EH (cell line): ENCODE measurements at regions not wholly inside any gene's neighbourhood (a gene's known extent, or its start where the extent isn't known, plus 50 kb on each side); places are given as distances from the start of the nearest gene placed in this dataset.
"Not testable (repeated sequence)": the region's sequence is repeated elsewhere in the genome, so short reads cannot be mapped to it uniquely, and the experiment has no call there.

Experiments
- DNase-seq: peaks from one replicate; pipeline ENCODE4 v3.0.0-alpha.2; 2015; ENCODE audit warnings: low read depth

DNA sequence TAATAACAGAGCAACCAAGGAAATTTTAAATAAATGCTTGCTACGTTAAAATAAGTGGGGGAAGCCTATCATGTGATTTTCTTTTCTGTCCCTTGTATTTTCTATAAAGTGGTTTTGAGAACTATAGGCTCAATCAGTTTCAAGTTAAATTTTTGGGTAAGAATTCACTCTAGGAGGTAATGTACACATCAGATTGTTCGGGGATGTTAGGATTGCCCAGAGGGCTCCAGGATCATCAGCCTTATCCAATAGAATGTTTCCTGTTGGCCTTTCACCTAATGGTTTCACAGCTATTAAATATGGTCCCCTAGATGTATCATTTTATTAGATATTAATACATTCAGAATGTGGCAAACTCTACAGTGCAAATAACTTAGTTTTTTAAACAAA lies 438.4 kb upstream of the NPVF start:
- no peak for DNase-seq

DNA sequence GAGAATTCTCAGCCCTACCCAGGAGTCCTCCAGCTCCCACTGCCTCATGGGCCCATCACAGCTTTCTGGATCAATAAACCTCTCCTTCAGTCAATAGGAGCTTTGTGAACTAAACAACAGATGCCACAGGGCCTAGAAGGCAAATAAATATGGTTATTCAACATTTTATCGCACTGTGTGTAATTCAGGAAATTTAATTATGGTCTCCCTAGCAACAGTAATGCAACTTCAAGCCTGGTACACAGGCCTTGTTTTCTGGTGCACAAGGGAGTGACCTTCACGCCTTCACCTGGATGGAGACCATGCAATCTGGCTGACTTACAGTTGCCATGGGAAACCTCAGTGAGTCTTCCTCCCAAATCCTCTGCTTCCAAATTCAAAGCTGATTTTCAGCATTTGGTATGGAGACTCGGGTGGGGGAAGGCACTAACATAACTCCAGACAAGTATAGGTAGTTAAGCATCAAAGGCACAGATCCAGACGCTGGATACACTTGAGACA lies 441.0 kb upstream of the NPVF start:
- DNase-seq: no peak

DNA sequence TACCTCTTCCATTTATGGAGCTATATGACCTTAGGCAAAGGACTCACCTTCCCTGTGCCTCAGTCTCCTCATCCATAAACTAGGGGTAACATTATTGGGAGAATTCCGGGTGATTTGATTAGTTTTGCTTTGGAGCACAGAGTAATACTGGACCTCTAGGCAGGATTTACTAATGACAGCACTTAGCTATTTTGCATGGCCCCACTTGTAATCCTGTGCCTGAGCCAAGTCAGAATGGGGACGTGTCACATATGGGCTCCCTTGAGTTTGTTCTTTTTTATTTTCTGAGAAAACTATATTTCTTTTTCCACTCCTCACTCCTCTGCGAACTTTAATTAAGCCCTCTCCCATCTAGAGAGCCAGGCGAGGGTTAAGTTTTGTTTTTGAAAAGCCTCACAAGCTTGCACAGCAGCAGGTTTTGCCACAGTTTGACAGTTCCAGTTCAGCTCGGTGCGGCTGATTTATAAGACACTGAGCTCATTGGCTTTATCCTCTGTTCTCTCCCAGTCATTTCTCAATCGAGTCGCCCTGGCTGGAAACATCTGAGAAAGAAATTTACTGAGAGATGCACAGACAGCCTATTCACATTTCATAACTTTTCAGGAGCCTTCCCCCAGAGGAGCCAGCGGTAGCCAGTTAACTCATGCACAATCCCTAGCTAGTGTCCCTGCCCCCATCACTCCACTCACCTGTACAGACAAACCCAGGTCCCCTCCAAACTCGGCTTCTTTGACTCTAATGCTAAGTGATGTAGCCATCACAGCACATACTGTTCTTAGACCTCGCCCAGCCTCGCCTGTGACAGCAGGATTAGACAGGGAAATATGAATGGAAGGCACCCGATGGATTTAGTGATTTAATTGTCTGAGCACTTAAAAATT lies 441.9 kb upstream of the NPVF start:
- no peak for DNase-seq

DNA sequence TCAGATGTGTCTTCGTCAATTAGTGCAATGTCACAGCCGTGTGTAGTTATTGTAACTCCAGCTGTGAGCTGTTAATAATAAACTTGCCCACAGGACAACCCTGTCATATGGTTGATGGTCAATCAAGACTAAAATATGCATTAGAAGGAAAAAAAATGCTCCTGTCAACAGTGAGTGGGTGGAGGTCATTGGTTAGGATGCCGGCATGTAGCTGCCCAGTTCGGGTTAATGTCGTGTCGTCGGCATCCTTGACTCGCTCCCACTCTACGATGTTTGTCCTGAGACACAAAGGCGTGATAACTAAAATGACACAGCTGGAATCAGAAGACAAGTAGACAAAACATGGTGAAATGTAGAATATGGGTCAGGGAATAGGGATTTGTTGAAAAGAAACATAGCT lies 442.8 kb upstream of the NPVF start:
- DNase-seq: no peak

DNA sequence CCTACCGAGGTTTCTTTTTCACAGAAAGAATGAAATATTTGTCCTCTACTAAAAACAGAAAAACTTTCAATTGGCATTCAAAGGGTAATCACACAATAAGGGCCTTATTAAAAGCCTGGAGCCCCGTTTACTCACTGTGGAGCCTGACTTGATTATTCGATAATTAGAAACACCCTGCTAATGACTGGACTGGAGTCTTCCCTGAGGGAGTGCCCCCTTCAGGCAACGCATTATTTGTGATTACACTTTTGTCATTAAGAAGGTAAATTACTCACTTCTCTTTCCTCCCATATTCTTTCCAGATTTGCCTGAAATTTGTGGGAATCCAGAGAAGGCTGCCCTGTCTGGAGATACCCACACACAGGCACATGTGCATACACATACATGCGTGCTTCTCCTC lies 444.2 kb upstream of the NPVF start:
- no peak for DNase-seq

DNA sequence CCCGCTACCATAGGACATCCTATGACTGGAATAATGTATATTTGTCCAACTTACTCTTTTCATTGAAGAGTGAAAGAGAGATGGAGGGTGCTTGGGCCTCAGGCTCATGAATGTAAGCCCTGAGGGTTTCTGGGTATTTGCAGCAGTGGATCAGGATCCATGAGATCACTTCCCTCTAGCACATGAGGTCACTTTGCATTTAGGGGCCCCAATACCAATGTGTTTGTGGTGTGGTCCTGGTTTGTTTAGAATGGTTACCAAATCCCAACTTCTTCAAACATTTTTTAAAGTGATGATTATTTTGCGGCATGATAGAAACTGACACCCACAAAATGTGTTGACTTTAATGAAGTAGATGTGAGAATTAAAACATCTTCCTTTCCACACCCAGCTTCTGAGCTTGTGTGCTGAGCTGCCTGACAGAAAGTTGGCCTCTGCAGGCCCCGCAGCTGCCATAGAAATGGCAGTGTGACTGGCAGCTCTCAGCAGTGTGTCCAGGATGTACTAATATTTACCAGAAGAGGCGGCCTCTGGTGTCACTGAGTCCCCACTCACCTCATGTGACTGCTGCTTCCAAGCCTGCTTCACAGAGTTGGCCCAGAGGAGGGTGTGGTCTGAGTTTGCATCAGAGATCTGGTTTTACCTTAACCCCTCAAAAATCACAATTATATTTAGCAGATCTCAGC lies 447.6 kb upstream of the NPVF start:
- no peak for DNase-seq

DNA sequence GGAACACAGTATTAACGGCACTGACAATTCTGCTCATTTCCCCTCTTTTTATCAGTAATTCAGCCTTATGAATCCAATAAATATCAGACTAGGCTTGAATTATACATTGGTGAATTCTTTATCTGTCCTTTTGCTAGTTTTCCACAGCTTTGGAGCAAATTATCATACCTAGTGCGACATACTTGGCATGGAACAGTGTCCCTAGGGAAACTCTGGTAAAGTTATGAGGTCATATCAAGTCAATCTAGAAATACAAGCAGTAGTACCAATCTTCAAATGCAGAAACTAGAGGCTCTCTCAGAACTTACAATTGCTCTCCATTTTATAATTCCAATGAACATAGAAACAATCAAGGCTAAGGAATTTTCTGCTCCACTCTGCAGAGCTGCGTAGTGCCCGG lies 449.3 kb upstream of the NPVF start:
- no peak for DNase-seq

DNA sequence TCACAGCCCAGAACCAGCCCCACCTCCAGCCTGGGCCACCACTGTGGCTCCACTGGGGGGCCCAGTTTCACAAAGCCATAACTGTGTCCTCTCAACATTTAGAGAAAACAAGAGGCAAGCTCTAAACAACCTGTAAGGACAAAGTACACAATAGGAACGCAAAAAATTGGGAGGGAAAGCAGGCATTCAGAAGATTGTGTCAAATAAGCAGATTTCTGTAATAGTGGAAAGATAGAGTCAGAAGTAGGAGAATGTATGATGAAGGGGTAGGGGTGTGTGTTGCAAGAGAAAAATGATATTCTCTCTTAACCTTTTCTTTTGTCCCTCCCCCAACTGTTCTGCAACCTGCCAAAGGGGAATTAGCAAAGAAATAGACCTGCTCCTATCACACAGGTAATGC lies 449.9 kb upstream of the NPVF start:
- DNase-seq: no peak

DNA sequence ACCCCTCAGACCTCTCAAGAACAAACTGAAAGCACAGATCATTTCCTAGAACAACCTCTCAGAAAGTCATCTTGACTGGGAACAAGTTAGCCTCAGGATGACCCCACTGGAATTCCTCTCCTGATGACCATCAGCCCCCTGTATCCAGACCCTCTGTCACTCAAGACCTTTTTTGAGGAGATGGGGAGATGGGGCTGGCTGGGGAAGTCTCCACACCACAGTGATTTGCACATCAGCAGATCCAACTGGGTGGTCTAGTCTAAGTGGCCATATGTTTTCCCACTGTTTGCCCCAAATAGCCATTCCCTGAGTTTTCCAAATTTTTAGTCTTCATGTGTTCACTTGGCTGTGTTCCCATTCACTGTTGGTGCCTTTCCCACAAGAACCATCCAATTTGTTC lies 452.4 kb upstream of the NPVF start:
- DNase-seq: no peak

DNA sequence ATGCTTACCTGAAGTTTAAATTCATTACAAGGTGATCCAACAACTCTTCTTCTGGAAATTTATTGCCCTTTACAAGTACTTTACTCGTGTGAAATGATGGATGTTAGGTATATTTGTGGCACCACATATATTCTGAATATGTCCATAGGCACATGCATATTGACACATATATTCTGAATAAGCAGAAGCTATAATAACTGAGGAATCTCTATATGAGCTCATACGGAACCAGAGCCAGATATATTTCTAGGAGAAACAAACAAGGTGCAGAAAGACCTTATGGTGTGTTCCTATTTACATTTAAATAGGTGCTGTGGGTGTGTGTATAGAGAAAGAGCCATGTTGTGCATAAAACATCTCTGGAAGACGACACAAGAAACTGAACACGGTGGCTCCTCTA lies 456.1 kb upstream of the NPVF start:
- DNase-seq: no peak

DNA sequence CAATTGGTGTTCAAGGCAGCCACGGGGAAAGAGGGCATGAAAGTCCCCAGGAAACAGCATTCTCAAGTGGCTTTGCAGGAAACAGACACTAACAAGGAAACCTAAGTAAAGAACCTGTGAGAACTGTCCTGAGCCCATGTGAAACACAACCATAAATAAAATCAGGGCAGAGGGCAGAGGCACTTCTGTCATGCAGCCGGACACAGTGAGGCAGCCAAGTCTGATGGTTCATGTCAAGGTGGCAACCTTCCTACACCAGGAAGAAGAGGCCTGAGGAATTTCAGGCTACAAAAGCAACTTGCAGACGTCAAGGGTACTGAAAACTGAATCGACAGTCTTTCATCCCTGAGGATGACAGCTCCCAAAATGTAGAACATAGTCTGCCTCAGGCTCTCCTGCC lies 458.2 kb upstream of the NPVF start:
- no peak for DNase-seq

DNA sequence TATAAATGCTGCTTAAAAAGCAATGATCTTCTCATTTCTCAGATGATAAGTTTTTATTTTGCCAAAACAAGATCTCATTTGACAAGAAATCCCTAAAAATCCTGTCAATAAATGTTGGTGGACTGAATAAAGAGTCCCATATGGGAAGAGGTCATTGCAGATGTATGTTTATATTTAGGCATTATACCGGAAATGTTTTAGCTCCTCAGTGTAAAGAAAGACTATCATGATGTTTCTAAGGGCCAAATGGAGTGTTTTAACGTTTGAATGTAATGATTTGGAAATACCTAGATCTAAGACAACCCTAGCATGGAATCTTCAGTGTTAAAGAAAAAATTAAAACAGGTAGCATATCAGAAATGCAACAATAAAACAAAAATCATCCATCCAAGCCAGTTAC lies 457.8 kb upstream of the NFE2L3 start:
- DNase-seq: no peak

DNA sequence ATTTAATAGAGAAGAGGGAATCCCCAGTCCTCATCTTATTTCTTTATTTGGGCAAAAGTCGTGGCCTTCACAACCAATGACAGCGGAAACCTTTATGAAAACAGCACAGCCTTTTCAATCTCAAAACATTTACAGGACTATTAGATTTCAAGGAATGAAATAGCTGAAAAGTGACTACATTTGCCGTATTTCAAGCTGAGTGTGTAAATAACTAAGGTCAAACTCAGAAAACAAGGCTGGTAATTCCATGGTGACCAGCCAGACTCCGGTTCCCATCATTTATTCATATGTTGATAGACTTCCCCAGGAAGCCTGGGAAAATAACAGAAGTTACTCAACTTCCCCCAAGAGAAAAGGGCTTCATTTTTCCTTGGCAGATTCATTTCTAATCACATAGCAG lies 457.3 kb upstream of the NFE2L3 start:
- DNase-seq: no peak

DNA sequence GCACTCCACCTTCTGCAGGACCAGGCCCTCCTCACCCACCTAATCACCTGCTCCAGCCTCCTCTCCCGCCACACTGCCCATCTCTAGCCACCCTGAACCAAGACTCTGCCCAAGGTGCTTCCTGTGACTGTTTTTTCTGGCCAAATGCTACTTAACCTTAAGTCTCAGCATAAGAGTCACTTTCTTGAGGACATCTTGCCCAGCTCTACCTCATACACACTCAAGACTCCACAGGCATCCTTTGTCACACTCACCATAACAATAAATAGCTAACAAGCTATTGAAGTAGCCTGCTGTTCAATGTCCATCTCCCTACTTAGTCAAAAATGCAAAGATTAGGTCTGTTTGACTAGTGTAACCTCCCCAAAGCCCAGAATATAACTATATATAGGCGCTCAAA lies 455.4 kb upstream of the NFE2L3 start:
- DNase-seq: no peak

DNA sequence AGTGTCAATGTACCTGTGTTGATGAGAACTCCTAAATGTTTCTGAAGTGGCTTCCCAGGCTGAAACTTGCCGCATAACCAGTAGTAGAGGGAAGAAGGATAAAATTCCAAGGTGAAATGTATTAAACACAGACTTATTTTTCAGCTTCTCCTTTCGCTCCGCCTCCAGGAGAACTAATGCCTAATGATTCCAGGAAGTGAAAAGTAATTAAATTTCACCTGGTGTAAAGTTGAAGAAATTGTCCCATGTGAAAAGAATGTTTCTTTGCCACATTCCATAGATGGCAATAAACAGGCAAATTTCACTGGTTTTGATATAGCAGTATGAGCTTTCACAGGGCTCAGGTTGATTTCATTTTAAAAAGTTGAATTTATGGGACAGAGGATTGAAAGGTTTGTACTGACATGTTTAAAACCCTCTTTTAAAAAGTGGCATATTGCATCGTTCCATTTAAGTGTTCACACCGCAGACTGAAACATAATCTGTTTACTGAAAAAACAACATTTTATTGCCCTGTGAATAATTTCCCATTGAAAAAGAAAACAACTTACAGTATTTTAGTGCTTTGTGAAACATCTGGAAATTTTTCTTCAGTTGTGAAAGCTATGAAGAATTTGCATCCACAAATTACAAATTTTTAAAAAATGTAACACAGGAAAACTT lies 453.4 kb upstream of the NFE2L3 start:
- no peak for DNase-seq

DNA sequence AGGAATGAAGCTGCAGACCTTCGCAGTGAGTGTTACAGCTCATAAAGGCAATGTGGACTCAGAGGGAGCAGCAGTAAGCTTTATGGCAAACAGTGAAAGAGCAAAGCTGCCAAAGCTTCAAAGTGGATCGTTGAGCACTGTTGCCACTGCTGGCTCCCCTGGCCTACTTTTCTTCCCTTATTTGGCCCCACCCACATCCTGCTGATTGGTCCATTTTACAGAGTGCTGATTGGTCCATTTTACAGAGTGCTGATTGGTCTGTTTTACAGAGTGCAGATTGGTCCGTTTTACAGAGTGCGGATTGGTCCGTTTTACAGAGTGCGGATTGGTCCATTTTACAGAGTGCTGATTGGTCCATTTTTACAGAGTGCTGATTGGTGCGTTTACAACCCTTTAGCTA lies 451.9 kb upstream of the NFE2L3 start:
- DNase-seq: not testable (repeated sequence)

DNA sequence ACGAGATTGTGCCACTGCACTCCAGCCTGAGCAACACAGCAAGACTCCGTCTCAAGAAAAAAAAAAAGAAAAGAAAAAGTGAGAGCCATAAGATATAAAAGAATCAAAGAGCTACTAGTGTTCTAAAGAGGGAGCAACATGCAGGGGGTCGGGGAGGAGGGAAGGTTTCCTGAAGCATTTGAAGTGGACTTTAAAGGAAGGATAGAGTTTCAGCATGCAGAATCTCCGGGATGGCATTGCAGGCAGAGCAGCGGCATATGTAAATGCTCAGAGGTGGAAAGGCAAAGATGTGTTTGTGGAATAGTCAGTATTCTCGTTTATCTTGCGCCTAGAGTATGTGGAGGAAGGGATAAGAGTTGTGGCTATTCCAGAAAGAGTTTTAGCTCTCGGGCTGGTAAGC lies 447.6 kb upstream of the NFE2L3 start:
- DNase-seq: no peak

DNA sequence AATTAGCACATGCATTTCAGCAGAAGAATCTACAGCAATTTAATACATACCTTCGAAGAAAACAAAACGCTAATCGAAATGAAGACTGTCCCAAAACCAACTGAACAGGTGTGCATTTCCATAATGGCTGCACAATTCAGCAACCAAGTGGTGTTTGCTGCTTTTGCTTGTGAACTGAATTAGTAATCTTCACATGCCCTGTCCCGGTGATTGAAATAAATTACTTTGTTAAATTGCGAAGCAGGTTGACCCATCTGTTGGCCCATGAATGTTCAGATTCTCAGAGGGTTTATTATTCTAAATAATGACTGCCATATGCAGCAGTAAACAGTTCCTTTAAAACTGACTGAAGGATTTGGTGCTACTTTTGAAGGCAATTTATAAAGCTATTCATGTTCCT lies 445.2 kb upstream of the NFE2L3 start:
- DNase-seq: no peak

DNA sequence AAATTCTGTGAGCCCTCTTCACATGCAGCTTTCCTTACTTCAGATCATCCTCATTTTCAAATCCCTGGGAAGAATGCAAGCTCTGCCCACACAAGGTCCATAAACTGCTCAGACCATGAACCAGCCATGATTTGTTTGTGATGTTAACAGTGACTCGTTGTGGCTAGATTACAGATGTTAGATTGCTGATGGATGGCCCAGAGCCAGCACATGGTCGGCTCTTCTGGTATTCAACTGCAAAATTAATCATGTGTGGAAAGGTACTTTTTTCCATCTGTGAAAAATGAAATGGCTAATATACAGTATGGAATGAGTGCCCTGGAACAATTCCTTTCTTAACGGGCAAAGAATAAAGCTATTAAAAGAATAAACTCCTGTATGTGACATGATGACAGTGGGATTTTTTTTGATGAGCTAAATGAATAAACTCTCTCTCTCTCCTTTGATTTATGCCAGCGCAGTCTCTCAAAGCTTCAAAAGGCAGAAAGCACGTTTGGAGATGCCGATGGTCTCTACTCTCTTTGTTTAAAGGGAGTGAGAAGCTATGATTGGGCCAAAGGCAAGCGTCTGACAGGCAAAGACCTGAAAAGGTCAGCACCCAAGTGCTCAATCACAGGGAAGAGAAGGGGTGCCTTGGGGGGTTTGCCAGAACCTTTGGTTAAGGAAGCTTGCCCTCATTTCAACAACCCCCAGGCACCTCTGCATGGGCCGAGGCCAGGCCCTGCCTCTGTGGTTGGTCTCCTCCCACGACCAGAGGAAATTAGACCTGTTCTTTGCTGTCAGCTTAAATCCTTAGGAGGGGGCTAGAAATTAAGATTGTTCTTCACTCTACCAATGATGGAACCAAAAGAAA lies 444.0 kb upstream of the NFE2L3 start:
- DNase-seq: no peak

DNA sequence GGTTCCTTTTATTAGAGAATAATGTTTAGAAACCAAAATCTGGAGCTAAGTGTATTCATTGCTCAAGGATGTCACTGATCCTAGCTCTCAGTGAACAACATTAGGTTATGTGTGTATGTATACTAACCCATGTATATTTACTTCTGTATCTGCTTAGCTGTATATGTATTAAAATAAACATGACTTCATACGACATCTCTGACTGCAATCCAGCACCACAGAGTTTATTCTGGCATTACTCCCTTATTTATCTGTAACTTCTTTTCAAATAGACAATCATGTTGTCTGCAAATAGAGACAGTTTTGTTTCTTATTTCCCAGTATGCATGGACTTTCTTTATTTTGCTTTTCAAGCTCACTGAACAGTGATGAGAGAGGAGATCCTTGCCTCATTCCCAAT lies 441.0 kb upstream of the NFE2L3 start:
- DNase-seq: no peak

DNA sequence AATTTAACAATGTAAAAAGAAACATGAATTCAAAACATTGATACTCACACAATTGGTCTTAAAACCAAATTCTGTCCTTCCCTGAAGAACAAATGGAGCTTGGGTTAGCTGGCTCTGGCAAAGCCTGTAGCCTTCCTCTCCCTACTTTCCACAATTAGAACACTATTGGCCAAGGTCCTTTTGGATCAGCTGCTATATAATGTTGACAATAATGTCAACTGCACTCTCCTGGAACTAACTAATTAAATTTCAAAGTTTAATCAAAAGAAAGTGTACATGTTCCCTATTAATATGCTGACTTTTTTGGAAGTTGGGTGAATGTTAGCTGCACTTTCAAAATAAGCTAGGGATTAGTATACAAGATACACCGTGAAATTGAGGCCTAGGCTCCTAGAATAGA lies 440.1 kb upstream of the NFE2L3 start:
- no peak for DNase-seq

DNA sequence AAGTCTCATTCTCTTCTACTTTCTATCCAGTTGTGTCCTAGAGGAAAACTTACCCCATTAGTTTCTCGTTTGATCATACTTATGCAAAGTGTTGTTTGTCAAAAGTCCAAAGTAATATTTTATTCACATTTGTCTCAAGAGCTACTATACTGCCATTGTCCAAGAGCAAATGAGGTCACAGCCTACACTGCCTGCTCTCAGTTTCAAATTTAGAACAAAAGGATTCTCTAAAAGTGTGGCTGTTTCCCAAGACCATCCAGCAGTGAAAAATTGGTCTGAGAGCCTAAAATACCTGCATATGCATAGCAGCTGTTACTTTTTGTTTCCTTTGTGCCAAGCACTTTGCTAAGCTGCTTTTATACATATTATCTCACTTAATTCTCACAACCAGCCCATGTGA lies 439.5 kb upstream of the NFE2L3 start:
- no peak for DNase-seq
